Neural cell (in vitro differentiated cells): ENCODE measurements at regions not wholly inside any gene's neighbourhood (a gene's known extent, or its start where the extent isn't known, plus 50 kb on each side); places are given as distances from the start of the nearest gene placed in this dataset.

Source experiments
- H2AFZ ChIP-seq: fragments of 200-600, 300-800 bp; sonication (generic), shearing (Covaris generic); 2 replicates; pipeline ENCODE4 v1.6.0; 2014; ENCODE audit warnings: low read depth, mild to moderate bottlenecking, antibody characterized with exemption, low read length, moderate library complexity
- H3F3A ChIP-seq: fragments of 200-600 bp; shearing (Covaris generic); 2 replicates; pipeline ENCODE4 v1.6.1; 2016; ENCODE audit warnings: mild to moderate bottlenecking, moderate library complexity, mixed read lengths, antibody characterized with exemption, low read length; ENCODE audit not compliant: insufficient read depth, poor library complexity, severe bottlenecking
- H3K27ac ChIP-seq: fragments of 200-600, 300-800 bp; sonication (generic), shearing (Covaris generic); 2 replicates; pipeline ENCODE4 v1.5.1; 2014; ENCODE audit warnings: mild to moderate bottlenecking, low read length, moderate library complexity
- H3K27me3 ChIP-seq: fragments of 300-800, 200-600 bp; sonication (generic), shearing (Covaris generic); 2 replicates; pipeline ENCODE4 v1.6.0; 2014; ENCODE audit warnings: mild to moderate bottlenecking, low read depth, low read length, moderate library complexity; ENCODE audit not compliant: insufficient read depth
- H3K36me3 ChIP-seq: fragments of 300-800, 200-600 bp; sonication (generic), shearing (Covaris generic); 2 replicates; pipeline ENCODE4 v1.5.1; 2014; ENCODE audit warnings: mild to moderate bottlenecking, antibody characterized with exemption, low read length, moderate library complexity; ENCODE audit not compliant: insufficient read depth
- H3K4me2 ChIP-seq: fragments of 300-800, 200-600 bp; sonication (generic), shearing (Covaris generic); 2 replicates; pipeline ENCODE4 v1.6.0; 2014; ENCODE audit warnings: mild to moderate bottlenecking, low read length
- H3K4me3 ChIP-seq: fragments of 300-800, 200-600 bp; sonication (generic), shearing (Covaris generic); 2 replicates; pipeline ENCODE4 v1.5.1; 2014; ENCODE audit warnings: mild to moderate bottlenecking, low read length, moderate library complexity
- H3K79me2 ChIP-seq: fragments of 200-600 bp; shearing (Covaris generic); replicated peaks from 2 replicates; pipeline ENCODE4 v1.6.0; 2014; ENCODE audit warnings: mild to moderate bottlenecking, low read length, moderate library complexity; ENCODE audit not compliant: insufficient read depth
- H3K9ac ChIP-seq: fragments of 300-800, 200-600 bp; sonication (generic), shearing (Covaris generic); 2 replicates; pipeline ENCODE4 v1.6.1; 2016; ENCODE audit warnings: mild to moderate bottlenecking, low read length, mixed read lengths
- H3K9me2 ChIP-seq: fragments of 200-600 bp; shearing (Covaris generic); 2 replicates; pipeline ENCODE4 v1.6.1; 2016; ENCODE audit warnings: mild to moderate bottlenecking, low read length, mixed read lengths; ENCODE audit not compliant: insufficient read depth
- H3K9me3 ChIP-seq: fragments of 200-600, 300-800 bp; sonication (generic), shearing (Covaris generic); 2 replicates; pipeline ENCODE4 v1.6.1; 2016; ENCODE audit warnings: mild to moderate bottlenecking, mixed run types, low read length, moderate library complexity, mixed read lengths
- H4K20me1 ChIP-seq: fragments of 200-600 bp; shearing (Covaris generic); 2 replicates; pipeline ENCODE4 v1.6.1; 2016; ENCODE audit warnings: mild to moderate bottlenecking, mixed run types; ENCODE audit not compliant: insufficient read depth
- CTCF ChIP-seq: fragments of 450-650 bp; IDR thresholded peaks from 2 replicates; pipeline ENCODE4 v1.5.1; 2014; ENCODE audit warnings: antibody characterized with exemption, mild to moderate bottlenecking, moderate library complexity; ENCODE audit not compliant: poor library complexity, severe bottlenecking
- EP300 ChIP-seq: fragments of 450-650 bp; conservative IDR thresholded peaks from 2 replicates; pipeline ENCODE4 v1.6.1; 2014; ENCODE audit warnings: antibody characterized with exemption, mild to moderate bottlenecking, moderate library complexity; ENCODE audit not compliant: poor library complexity, severe bottlenecking
- EZH2 ChIP-seq: fragments of 200-600, 300-800 bp; shearing (Covaris generic), sonication (generic); IDR thresholded peaks from 2 replicates; pipeline ENCODE4 v1.6.1; 2014; ENCODE audit warnings: antibody characterized with exemption, low read length, borderline replicate concordance, mild to moderate bottlenecking; ENCODE audit not compliant: insufficient read depth, poor library complexity, severe bottlenecking
- MXI1 ChIP-seq: fragments of 450-650 bp; conservative IDR thresholded peaks from 2 replicates; pipeline ENCODE4 v1.6.1; 2014; ENCODE audit warnings: antibody characterized with exemption, mild to moderate bottlenecking; ENCODE audit not compliant: poor library complexity, severe bottlenecking
- POLR2AphosphoS5 ChIP-seq: IDR thresholded peaks from 2 replicates; pipeline ENCODE4 v1.6.1; 2012
- RAD21 ChIP-seq: fragments of 450-650 bp; conservative IDR thresholded peaks from 2 replicates; pipeline ENCODE4 v1.6.1; 2014; ENCODE audit warnings: antibody characterized with exemption, mild to moderate bottlenecking, moderate library complexity
- REST ChIP-seq: IDR thresholded peaks from 2 replicates; pipeline ENCODE4 v1.6.1; 2012; ENCODE audit warnings: borderline replicate concordance
- SMC3 ChIP-seq: fragments of 450-650 bp; conservative IDR thresholded peaks from 2 replicates; pipeline ENCODE4 v1.6.1; 2014; ENCODE audit warnings: antibody characterized with exemption, mild to moderate bottlenecking, moderate library complexity; ENCODE audit not compliant: poor library complexity
- TAF1 ChIP-seq: IDR thresholded peaks from 2 replicates; pipeline ENCODE4 v1.6.1; 2012; ENCODE audit warnings: low read depth

GRCh38 chr7:46542076-46542475 is 621.0 kb upstream of the IGFBP3 start:
- no peak overlapping the region for H3K4me3 ChIP-seq
- no peaks in the 10 kb centered on the region for H3F3A ChIP-seq
- H3K9ac ChIP-seq = no peak overlapping the region
- H3K79me2 ChIP-seq = no peaks in the 10 kb centered on the region
- no peaks in the 10 kb centered on the region for H3K36me3 ChIP-seq
- TF ChIP-seq SMC3 (no peak), CTCF (no peak), POLR2AphosphoS5 (no peak), MXI1 (no peak), RAD21 (no peak), REST (no peak), EZH2 (no peak), TAF1 (no peak), EP300 (no peak)
- H3K27me3 ChIP-seq = no peaks in the 10 kb centered on the region
- no peaks in the 10 kb centered on the region for H3K9me3 ChIP-seq
- no peaks in the 10 kb centered on the region for H4K20me1 ChIP-seq
- no peak overlapping the region for H3K4me2 ChIP-seq
- H2AFZ ChIP-seq = no peak overlapping the region
- H3K27ac ChIP-seq = no peak overlapping the region
- no peaks in the 10 kb centered on the region for H3K9me2 ChIP-seq

- H3K9me2 ChIP-seq = no peaks in the 10 kb centered on the region
- H4K20me1 ChIP-seq = no peaks in the 10 kb centered on the region
- H3K4me3 ChIP-seq = no peak overlapping the region
- no peaks in the 10 kb centered on the region for H3K9me3 ChIP-seq
- no peaks in the 10 kb centered on the region for H3K36me3 ChIP-seq
- no peak overlapping the region for H3K27ac ChIP-seq
- TF ChIP-seq EP300 (no peak), REST (no peak), EZH2 (no peak), MXI1 (no peak), TAF1 (no peak), SMC3 (no peak), RAD21 (no peak), CTCF (no peak), POLR2AphosphoS5 (no peak)
- H3F3A ChIP-seq = no peaks in the 10 kb centered on the region
- H3K27me3 ChIP-seq = no peaks in the 10 kb centered on the region
- H3K4me2 ChIP-seq = no peak overlapping the region
- H3K9ac ChIP-seq = no peak overlapping the region
- no peaks in the 10 kb centered on the region for H3K79me2 ChIP-seq
- H2AFZ ChIP-seq = no peak overlapping the region
Observed at GRCh38 chr7:46539892-46540483, 618.9 kb upstream of the IGFBP3 start.
